Spleen (tissue), 7 donors: ENCODE measurements at regions not wholly inside any gene's neighbourhood (a gene's known extent, or its start where the extent isn't known, plus 50 kb on each side); places are given as distances from the start of the nearest gene placed in this dataset.

ENCODE experiments used
- POLR2A ChIP-seq, 3 donors: fragments of 450-650 bp; IDR thresholded peaks; one replicate each; pipeline ENCODE4 v1.5.1; 2017; ENCODE audit warnings: antibody characterized with exemption in 3 of 3, mild to moderate bottlenecking in 1 of 3
- POLR2AphosphoS5 ChIP-seq, 3 donors: sonication (generic); formaldehyde crosslinking; IDR thresholded peaks; one replicate each; pipeline ENCODE4 v1.5.1; 2017; ENCODE audit warnings: antibody characterized with exemption in 3 of 3
- TF ChIP-seq, protein P1 (sequence below), 11 experiments: fragments of 200-600 bp in 7 of 11; fragments of 450-650 bp in 4 of 11; sonication (generic) in 4 of 11; IDR thresholded peaks in 8 of 11; conservative IDR thresholded peaks in 3 of 11; 1 replicate in 7 of 11; 2 replicates in 4 of 11; pipeline versions ENCODE4 v1.4.0 to v1.8.0; 2016 to 2021; ENCODE audit warnings: antibody characterized with exemption in 11 of 11, inconsistent platforms in 4 of 11, mild to moderate bottlenecking in 1 of 11
- donor health status: DM: no; HTN: no; CAD: no; lungs with moderate emphysema.
- donor health status: DM: no; HTN: no; CAD: no.
- donor health status: DM: no; HTN: no; CAD: no.

DNA sequence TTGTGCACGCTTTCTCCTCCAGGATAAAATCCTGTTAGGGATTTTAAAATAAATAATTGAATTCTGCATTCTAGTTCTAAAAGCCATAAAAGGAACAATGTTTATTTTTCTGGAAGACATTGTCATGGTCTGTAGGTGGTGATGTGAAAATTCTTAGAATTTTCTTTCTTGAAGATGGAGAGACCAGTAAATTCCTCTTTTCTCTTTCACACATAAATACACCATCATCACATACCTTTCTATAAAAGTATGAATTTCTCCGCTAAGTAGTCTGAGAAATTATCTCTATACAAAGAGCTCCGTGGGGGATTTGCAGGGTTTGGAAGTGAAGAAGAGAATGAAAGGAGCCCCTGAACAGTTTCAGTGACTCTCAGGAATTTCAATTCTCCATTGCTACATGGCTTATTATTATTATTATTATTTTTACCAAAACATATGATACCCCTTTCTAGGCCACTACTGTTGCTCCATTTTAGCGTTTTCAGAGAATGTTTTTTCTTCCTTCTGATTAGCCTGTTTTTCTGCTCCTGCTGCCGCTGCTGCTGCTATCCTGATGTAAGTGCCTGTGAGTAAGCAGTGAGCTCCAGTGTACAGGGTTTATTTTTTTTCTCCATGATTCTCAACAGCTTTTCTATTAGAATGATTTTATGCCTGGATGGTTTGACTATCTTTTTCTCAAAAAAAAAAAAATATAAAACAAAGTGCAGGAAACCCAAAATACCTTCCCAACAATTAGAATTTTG is 145.8 kb downstream of the SAMD5 start:
- TF ChIP-seq, protein P1, sequence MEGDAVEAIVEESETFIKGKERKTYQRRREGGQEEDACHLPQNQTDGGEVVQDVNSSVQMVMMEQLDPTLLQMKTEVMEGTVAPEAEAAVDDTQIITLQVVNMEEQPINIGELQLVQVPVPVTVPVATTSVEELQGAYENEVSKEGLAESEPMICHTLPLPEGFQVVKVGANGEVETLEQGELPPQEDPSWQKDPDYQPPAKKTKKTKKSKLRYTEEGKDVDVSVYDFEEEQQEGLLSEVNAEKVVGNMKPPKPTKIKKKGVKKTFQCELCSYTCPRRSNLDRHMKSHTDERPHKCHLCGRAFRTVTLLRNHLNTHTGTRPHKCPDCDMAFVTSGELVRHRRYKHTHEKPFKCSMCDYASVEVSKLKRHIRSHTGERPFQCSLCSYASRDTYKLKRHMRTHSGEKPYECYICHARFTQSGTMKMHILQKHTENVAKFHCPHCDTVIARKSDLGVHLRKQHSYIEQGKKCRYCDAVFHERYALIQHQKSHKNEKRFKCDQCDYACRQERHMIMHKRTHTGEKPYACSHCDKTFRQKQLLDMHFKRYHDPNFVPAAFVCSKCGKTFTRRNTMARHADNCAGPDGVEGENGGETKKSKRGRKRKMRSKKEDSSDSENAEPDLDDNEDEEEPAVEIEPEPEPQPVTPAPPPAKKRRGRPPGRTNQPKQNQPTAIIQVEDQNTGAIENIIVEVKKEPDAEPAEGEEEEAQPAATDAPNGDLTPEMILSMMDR (IDR thresholded peaks at IDR 0.05 in 8 of 11, conservative IDR thresholded peaks at IDR 0.05 in 3 of 11): no peak
- TF ChIP-seq POLR2A (IDR thresholded peaks at IDR 0.05): no peak
- no peak for TF ChIP-seq POLR2AphosphoS5 (IDR thresholded peaks at IDR 0.05)
